ENCODE measurements at regions not wholly inside any gene's neighbourhood (a gene's known extent, or its start where the extent isn't known, plus 50 kb on each side); places are given as distances from the start of the nearest gene placed in this dataset.

DNA sequence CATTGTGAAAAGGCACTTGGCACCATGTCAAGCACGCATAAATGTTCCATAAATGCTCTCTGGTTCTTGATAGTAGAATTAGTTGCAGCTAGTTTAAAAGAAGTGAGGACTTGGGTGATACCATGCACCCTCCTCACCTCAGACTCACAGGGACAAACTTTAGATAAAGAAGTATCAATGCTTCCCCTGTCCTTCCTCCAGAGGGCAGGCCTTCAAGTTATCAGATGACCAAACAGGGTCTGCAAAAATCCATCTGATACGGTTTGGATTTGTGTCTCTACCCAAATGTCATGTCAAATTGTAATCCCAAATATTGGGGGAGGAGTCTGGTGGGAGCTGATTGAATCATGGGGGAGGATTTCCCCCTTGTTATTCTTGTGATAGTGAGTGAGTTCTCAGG is 54.1 kb downstream of the C1QL2 start:
- no peak for DNase-seq

DNA sequence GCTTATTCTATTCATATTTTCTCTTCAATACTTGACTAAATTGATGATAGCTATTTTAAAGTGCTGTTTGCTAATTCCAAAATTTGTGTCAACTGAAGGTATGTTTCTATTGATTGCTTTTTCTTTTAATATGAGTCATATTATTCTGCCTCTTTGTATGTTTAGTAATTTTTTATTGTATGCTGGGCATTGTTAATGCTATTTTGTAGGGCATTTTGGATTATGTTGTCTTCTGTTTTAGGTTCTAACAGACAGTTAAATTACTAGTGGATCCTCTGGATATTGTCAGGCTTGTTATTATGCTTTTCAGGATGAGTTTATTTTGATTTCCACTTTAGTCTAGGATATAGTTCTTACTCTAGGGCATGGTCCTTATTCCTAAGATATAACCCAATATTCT is 55.6 kb downstream of the C1QL2 start:
- no peak for DNase-seq

DNA sequence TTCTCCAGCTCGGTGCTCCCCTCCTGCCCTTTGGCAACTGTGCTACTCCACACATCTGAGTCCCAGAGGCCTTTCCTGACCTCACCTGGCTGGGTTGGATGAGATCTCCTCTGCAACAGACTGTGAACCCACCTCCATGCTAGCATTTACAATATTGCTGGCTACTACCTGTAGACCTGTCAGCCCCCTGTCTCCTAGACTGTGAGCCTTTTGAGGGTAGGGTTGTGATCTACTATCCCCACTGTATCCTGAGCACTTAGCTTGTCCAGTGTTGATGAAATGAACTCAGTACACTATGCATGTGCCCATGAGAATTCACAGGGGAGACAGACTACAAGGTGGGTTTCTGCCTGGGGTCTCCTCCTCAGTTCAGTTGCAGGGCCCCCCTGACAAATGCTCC is 70.1 kb downstream of the C1QL2 start:
- no peak for DNase-seq

DNA sequence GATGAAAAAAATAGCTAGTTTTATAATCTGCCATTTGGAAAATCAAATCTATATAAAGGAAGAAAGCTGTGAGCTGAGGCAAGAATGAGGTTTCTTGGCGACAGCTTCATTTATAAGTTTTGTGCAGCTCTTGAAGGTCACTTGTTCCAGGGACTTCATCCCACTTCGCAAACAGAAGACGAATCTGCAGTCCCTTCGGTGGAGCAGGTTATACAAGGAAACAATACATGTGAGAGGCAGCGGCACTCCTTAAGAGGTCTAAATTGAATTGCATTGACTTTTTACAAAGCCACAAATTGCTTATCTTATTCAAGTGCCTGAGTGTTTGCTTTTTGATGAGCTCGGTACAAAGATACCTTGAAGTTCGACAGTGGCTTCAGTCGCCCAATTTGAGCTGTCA is 72.2 kb downstream of the C1QL2 start:
- no peak for DNase-seq

DNA sequence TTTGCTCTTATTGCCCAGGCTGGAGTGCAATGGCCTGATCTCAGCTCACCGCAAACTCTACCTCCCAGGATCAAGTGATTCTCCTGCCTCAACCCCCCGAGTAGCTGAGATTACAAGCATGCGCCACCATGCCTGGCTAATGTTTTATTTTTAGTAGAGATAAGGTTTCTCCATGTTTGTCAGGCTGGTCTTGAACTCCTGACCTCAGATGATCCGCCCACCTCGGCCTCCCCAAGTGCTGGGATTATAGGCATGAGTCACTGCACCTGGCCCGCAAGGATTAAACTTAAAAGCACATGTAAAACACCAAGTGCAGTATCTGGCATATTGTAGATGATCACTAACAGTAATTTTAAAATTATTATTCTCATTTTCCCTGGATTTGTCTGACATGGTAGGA is 72.9 kb downstream of the C1QL2 start:
- no peak for DNase-seq

DNA sequence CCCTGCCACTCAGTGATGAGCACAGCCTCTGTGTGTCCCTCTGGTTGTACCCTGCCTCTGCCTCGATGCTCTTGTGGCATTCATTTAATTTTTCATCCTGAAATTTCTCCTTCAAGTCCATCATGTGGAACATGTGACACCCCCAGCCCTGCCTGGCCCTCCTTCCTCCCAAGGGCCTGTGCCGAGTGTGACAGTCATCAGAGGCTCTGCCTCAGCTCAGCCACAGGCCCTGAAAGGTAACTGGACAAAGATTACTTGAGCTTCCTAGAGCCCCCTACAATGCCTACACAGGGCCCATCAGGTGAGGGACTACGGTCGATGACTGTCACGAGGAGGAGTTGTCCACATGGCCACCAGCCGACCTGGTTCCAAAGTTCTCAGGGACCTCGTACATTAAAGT is 75.1 kb downstream of the C1QL2 start:
- no peak for DNase-seq

DNA sequence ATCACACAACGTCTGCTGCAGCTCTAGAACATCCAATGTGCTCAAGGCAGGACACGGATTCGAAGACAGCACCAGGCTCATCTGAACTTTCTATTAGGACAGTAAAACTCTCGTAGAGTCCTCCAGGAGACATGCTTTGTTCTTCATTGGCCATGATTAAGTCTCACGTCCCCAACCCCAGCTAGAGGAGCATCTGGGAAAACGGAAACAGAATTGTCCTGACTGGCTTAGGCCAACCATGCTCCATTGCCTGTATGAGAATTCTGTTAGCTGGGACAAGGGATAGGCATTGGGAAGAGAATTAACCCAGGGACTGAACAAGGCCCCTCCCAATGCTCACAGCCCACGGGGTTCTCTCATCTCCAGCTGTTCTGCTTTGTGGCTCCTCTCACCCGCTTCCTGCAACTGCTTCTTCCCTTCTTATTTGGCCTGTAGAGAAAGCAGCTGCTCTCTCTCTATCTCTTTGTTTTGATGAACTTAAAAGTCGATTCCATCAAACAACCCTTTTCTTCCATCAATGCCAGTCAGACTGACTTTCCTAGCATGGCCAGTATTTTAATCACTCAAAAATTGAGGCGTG is 75.6 kb downstream of the C1QL2 start:
- no peak for DNase-seq

DNA sequence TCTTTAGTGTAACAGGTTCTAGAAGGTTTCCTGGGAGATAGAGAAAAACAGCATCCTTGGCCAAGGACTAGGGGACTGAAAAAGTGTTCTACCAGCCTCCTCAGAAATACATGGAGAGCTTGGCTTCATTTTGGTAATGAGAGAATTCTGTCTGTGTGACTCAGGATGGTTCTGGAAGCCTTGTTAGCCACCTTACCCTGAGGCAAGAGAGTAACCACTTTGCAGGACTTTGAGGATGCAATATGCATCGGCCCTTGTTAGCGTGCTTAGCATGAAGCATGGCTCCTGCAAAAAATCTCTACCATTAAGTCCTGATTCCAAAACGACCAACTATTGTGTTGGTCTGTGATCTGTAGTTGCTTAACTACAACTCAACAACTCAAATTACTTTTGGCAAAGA is 79.8 kb downstream of the C1QL2 start:
- no peak for DNase-seq

DNA sequence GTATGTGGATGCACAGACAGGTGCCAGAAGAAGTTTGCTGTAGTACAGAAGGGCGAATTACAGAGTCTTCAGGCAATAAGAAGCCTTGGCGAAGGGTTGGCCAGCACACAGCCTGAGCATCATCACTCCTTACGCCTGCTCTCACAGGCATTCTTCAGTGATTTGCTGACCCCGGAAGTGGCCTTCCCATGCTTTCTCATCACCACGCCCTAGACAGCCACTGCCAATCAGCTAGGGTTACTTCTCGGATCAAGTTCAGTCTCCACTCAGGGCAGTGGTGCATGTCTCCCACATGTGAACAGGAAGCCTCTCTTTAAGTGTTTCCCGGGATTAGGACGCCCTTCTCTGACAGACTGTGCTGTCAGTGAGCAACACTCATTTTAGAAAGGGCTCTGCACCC is 81.8 kb downstream of the C1QL2 start:
- DNase-seq = no peak

DNA sequence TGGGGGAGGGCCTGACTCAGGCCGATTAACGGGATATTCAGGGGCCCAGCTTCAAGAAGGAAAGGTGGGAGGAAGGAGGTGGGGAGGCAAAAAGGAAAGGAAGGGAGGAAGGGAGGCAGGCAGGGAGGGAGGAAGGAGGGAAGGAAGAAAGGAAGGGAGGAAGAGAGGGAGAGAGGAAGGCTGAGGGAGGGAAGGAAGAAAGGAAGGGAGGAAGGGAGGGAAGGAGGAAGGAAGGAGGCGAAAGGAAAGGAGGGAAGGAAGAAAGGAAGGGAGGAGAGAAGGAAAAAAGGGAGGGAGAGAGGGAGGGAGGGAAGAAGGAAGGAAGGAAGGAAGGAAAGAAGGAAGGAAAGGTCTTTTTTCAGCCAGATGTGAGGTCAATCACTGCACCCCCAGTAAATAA is 85.3 kb downstream of the C1QL2 start:
- no peak for DNase-seq

DNA sequence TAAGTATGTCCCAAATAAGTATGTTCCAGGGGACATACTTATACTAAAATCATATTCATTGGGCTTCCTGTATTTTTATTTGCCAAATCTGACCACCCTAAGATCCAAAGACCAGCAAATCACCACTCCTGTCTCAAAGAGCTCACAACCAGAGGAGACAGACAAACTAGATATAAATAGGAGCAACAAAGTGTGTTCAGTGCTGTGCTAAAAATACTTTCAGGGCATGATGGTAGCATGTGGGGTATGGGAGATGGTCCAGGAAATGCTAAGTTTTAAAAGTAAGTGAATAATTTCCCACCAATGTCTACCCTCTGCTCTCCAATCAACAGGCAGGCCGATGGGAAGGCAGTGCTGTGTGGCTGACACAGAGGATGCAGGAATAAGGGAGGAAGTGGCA is 87.1 kb downstream of the C1QL2 start:
- no peak for DNase-seq

DNA sequence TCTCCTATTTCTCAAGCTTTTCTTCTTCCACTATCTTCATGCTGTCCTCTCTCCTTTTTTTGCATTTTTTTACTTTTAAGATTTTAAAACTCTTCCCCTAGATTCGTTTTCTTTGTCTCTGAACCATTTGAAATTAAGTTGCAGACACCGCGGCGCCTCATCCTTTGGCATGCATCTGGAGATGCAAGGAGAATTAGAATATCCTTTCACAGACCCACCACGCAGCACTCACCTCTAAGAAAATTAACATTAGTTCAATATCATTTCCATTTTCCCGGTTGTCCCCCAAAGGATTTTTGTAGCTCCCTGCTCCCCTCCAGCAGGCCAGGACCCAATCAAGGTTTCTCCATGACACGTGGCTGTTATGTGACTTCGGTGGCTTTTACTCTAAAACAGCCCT is 88.8 kb downstream of the C1QL2 start:
- DNase-seq = no peak

DNA sequence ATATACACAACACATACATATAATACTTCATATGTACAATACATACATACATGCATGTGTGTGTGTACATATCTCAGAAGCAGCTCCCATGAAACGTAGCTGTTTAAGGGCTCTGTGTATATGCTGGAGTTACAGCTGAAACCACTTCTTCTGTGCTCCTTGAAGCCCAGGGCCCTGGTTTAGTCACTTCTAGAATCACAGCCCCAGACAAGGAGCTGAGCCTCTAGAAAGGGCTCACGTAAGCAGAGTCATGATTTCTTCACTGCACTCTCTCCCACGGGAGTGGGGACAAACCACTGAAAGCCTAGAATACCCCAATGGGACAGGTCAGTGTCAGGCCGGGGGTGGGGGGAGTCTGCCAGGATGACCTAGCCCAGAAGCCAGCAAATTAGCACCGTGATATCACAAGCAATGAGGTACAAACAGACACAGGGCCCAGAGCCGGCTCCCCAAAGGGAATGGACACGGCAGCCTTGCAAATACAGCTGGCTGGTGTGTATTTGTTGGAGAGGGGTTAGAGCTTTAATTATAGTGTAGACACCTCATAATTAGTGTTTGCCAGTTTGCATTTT is 90.3 kb downstream of the C1QL2 start:
- no peak for DNase-seq

DNA sequence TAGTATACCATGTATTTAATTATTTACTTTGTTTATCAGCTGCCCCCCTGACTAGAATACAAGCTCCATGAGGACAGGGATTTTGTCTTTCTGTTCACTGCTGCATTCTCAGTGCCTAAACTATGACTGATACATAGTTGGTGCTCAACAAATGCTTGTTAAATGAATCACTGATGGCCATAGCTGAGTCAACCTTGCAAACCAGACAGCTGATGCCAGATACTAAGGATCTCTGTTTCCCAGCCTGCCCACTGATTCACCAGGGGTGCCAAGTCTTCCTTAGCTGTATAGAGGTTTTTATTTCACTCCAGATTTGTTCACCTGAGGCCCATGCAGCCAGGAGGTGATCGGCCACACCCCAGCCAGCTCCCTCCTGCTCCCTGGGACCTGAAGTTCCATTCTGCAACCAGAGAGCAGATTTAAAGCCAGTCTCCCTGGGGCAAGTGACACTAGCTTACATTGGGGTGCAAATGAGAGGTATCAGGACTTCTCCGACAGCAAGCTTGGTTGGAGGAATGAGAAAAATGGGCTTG is 92.2 kb downstream of the C1QL2 start:
- no peak for DNase-seq

DNA sequence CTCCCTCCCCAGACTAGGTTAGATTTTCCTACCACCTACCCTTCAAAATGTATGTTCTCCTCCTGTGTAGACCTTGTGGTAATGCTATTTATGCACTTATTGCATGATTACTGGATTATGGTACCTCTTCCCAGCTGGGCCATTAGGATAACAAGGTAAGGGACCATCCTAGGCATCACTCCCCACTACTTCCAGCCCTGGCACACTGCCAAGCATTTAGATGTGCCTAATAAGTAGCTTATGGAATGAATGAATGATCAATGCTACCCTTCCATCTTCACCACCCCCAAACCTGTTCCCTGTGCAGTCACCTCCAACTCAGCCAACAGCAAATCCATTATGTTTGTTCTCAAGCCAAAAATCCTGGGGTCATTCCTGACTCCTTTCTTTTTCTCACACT is 93.4 kb downstream of the C1QL2 start:
- no peak for DNase-seq

DNA sequence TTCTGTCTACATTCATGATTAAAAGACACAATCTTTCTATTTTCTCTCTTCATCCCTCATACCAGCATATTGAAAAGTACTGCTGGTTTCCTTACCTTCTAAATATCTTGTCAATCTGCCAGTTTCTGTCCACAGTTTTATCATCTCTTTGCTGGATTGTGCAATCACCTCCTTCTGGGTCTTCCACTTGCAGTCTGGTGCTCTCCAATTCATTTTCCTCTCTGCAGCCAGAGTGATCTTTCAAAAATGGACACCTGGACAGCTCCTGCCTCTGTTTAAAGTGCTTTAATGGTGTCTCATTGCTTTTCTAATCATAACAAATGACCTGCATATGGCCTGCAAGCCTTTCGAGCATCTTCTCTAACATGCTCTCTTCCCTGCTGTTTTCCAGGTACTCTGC is 94.0 kb downstream of the C1QL2 start:
- no peak for DNase-seq

DNA sequence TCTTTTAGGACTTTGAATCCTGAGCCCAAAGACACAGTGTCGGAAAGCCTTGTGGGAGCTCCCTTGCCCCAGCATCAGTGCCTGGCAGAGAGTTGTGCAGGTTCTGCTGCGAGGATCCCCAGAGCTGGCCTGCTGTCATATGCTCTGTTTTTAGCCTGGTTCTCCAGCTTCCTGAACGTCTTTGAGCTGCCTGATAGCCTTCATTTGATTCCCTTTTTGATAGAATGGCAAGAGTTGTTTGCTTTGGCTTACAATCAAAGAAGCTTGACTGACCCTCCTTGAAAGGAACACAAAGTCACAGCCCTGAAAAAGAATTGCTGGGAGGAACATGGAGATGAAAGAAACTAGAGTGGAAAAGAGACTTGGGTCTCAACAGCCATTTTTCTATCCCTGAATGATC is 95.4 kb downstream of the C1QL2 start:
- DNase-seq = no peak

DNA sequence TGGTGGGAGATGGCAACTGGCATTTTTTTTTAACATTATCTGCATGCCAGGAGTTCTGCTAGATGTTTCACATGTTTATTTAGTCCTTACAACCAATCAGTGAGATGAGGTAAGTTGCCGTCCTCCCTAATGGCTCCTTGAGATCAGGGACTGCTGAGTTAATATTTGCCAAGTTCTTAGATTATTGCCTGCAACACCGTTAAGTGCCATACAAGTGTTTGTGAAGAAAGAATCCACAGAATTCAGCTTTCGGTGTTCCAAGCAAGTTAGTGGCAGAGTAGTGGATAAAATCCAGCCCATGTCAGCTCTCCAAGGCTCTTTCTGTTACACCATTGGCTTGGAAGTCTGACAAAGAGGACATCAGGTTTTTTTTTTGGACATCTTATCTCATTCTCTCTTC is 95.9 kb downstream of the C1QL2 start:
- peak; percentile 45 for DNase-seq

DNA sequence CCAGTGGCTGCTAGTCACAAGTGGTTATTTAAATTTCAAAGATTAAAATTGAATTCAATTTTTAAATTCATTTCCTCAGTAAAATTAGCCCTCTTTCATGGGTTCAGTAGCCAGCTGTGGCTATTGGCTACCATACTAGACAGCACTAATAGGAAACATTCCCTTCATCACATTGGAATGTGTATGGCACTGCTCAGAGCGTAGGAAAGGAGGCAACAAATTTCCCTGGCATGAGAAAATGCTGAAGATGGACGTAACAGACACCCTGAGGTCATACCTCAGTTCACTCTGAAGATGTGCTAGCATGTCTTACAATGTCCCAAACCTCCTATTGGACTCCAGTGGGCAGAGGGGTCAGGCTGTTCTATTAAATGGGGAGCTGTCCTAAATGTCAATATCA is 96.4 kb downstream of the C1QL2 start:
- DNase-seq = no peak

DNA sequence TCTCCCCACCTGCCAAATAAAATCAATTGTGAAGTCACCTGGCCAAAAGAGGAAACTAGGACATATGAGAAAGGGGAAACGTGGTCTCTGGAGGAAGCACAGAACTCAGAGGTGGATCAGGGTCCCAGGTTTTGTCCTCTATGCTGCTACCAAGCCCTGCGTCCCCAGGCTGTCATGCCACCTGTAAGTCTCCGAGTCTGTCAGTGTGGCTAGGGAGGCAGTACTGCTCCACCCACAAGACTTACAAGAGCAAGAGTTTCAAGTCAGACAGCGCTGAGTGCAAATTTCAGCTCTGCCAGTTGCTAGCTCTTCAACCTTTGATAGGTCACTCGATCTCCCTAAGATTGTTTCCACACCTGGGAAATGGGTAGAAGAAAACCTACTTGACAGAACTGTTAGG is 98.6 kb downstream of the C1QL2 start:
- no peak for DNase-seq

DNA sequence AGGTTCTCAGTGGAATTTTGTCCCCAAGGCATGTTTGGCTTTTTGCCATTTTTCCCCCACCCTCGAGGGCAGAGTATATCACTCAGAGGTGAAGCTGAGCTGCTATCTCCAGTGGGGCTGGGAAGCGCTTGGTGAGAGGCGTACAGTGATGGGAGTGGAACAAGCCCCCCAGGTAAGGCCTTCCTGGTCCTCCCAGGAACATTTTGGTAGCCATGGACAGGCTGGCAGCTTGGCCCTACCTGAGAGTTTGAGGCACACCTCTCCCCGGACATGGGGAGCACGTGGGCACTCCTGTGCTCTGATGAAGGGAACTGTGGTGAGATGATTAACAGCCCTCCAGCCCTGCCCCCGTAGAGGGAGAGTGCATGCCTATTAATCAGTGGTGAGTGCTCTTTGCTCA is 99.3 kb downstream of the C1QL2 start:
- DNase-seq = no peak

DNA sequence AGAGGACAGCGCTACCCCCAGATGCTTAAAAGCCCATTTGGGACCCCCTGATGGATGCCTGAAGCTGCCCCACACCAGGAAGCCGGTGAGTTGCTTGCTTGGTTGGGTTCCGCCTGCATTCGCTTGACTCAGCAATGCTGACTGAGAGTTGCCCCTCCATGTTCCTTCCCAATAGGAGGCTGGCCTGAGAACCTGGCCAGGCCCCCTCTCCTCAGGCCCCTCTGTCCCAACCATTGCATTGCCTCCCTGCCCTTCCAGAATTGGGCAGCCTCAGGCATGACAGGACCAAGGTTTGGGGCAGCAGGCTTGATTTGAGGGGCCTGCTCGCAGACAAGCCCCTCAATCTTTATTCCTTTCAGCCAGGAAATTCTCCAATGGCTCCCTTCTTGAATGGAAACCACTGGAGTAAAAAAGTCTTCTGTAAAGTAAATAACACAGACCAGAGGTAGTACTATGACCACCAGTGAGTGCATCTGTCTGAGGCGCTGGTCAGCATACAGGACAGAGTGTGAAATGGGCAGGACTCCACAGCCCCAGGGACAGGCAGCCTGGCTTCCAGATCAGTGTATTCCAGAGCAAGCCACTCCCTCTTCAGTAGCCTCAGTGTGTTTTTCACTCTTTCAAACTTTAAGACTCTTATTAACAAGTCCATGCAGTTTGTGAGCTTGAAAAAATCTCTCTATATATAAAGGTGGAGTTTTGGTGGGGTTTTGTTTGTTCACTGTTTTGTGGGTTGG is 104.7 kb downstream of the C1QL2 start:
- no peak for DNase-seq

DNA sequence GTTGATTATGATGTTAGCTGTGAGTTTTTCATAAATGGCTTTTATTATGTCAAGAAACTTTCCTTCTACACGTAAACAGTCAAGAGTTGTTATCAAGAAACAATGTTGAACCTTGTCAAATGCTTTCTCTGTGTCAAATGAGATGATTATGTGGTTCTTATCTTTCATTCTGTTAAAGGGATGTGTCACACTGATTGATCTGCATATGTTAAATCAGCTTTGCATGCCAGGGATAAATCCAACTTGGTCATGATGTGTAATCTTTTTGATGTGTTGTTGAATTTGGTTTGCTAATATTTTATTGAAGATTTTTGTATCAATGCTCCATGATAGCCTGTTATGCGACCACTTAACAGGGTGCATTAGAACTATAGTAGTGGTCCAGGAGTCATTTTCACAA is 107.3 kb downstream of the C1QL2 start:
- no peak for DNase-seq

DNA sequence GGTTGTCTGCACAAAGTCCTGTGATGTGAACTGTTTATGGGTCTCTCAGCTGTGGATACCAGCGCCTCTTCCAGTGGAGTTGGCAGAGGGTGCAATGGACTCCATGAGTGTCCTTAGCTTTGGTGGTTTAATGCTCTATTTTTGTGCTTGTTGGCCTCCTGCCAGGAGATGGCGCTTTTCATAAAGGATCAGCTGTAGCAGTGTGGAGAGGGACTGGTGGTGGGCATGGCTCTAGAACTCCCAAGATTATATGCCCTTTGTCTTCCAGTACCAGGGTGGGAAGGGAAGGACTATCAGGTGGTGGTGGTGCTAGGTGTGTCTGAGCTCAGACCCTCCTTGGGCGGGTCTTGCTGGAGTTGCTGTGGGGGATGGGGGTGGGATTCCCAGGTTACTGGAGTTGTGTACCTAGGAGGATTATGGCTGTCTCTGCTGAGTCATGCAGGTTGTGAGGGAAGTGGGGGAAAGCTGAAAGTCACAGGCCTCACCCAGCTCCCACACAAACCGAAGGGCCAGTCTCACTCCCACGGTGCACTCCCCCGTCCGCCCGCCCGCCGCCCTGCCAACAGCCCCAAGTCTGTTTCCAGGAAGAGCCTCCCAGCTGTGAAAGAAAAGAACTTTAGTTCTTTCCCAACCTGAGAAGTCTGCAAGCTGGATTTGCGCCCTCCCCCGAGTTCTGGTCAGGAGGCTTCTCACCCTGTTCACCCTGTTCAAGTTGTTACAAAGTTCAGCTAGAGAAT is 108.1 kb downstream of the MARCO start:
- DNase-seq = no peak
